Neural crest cell (in vitro differentiated cells): ENCODE measurements at regions not wholly inside any gene's neighbourhood (a gene's known extent, or its start where the extent isn't known, plus 50 kb on each side); places are given as distances from the start of the nearest gene placed in this dataset.

Experiments
- DNase-seq: peaks from one replicate; pipeline ENCODE4 v3.0.0; 2021; ENCODE audit warnings: low read depth, mixed read lengths, low spot score
- H3K27ac Mint-ChIP-seq: one replicate; pipeline ENCODE4 v1.8.0; 2021; ENCODE audit warnings: mild to moderate bottlenecking, mixed read lengths; ENCODE audit not compliant: unreplicated experiment
- H3K27me3 Mint-ChIP-seq: 2 replicates; pipeline ENCODE4 v1.8.0; 2021; ENCODE audit warnings: low read depth, mild to moderate bottlenecking, mixed read lengths
- H3K36me3 Mint-ChIP-seq: 2 replicates; pipeline ENCODE4 v1.8.0; 2021; ENCODE audit warnings: low read depth, mild to moderate bottlenecking, mixed read lengths
- H3K4me1 Mint-ChIP-seq: 2 replicates; pipeline ENCODE4 v1.8.0; 2021; ENCODE audit warnings: mixed read lengths
- H3K4me3 Mint-ChIP-seq: one replicate; pipeline ENCODE4 v1.8.0; 2021; ENCODE audit warnings: mild to moderate bottlenecking, mixed read lengths
- H3K9me3 Mint-ChIP-seq: 2 replicates; pipeline ENCODE4 v1.8.0; 2021; ENCODE audit warnings: mixed read lengths
- TF ChIP-seq, protein P1 (sequence below): fragments of 200-600 bp; sonication (generic); conservative IDR thresholded peaks from 2 replicates; pipeline ENCODE4 v1.5.0; 2021; ENCODE audit warnings: antibody characterized with exemption, mild to moderate bottlenecking

GRCh38 chr10:28242555-28243204 is 60.2 kb downstream of the MPP7 start:
- no peak overlapping the region for H3K4me3 Mint-ChIP-seq
- no peak for DNase-seq
- H3K27me3 Mint-ChIP-seq: no peaks in the 10 kb centered on the region
- no peaks in the 10 kb centered on the region for H3K36me3 Mint-ChIP-seq
- H3K4me1 Mint-ChIP-seq: peaks cover 8% of the 10 kb centered on the region
- no peaks in the 10 kb centered on the region for H3K9me3 Mint-ChIP-seq
- TF ChIP-seq, protein P1, sequence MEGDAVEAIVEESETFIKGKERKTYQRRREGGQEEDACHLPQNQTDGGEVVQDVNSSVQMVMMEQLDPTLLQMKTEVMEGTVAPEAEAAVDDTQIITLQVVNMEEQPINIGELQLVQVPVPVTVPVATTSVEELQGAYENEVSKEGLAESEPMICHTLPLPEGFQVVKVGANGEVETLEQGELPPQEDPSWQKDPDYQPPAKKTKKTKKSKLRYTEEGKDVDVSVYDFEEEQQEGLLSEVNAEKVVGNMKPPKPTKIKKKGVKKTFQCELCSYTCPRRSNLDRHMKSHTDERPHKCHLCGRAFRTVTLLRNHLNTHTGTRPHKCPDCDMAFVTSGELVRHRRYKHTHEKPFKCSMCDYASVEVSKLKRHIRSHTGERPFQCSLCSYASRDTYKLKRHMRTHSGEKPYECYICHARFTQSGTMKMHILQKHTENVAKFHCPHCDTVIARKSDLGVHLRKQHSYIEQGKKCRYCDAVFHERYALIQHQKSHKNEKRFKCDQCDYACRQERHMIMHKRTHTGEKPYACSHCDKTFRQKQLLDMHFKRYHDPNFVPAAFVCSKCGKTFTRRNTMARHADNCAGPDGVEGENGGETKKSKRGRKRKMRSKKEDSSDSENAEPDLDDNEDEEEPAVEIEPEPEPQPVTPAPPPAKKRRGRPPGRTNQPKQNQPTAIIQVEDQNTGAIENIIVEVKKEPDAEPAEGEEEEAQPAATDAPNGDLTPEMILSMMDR: no peak
- no peak overlapping the region for H3K27ac Mint-ChIP-seq

GRCh38 chr10:28241741-28242399 is 61.0 kb downstream of the MPP7 start:
- peaks cover 8% of the 10 kb centered on the region for H3K4me1 Mint-ChIP-seq
- DNase-seq: peak; percentile 56
- TF ChIP-seq, protein P1: peak; percentile 94
- no peaks in the 10 kb centered on the region for H3K36me3 Mint-ChIP-seq
- no peak overlapping the region for H3K4me3 Mint-ChIP-seq
- H3K9me3 Mint-ChIP-seq: no peaks in the 10 kb centered on the region
- H3K27ac Mint-ChIP-seq: no peak overlapping the region
- H3K27me3 Mint-ChIP-seq: no peaks in the 10 kb centered on the region

GRCh38 chr10:28240400-28240799 is 62.5 kb downstream of the MPP7 start:
- H3K4me1 Mint-ChIP-seq: peaks cover 8% of the 10 kb centered on the region
- TF ChIP-seq, protein P1: no peak
- no peaks in the 10 kb centered on the region for H3K9me3 Mint-ChIP-seq
- no peak overlapping the region for H3K4me3 Mint-ChIP-seq
- H3K36me3 Mint-ChIP-seq: no peaks in the 10 kb centered on the region
- DNase-seq: no peak
- H3K27me3 Mint-ChIP-seq: no peaks in the 10 kb centered on the region
- H3K27ac Mint-ChIP-seq: no peak overlapping the region

DNA sequence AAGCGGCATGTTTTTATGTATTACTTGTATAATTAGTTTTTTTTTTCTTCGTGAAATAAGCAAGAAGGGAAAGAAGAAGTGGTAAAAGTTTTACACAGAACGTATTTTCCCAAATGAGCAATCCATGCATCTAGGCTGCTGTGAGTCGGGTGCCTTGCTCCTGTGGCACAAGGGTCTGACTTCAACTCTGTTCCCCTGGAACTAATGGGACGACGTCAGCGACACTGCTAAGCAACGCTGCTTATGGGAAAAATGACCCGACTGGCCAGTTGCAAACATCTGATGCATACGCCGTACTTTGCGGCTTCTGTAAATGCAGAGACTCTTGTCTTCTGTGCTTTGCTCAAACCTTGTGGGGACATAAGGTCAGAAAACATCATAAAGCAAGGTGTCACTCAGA is 66.3 kb downstream of the MPP7 start:
- H3K9me3 Mint-ChIP-seq: no peaks in the 10 kb centered on the region
- H3K4me3 Mint-ChIP-seq: no peak overlapping the region
- no peaks in the 10 kb centered on the region for H3K36me3 Mint-ChIP-seq
- no peaks in the 10 kb centered on the region for H3K27me3 Mint-ChIP-seq
- no peaks in the 10 kb centered on the region for H3K4me1 Mint-ChIP-seq
- no peak for DNase-seq
- TF ChIP-seq, protein P1: no peak
- no peak overlapping the region for H3K27ac Mint-ChIP-seq

DNA sequence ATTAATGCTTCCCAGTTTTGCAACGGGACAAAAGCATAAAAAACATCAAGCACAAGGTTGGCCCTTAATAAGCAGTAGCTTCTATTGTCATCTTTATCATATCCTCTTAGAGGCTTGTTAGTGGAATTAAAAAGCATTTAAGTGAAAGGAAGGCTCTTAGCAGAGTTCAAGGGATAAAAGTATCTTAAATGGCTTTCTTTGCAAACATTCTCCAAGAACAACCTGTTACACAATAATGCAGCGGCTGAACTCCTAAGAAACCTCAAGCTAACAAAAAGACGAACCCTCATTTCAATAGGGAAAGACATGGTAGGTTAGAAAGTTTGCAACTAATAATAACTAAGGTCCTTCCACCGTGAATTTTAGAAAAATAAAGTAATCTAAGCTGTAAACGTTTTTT is 82.1 kb downstream of the MPP7 start:
- TF ChIP-seq, protein P1: no peak
- H3K36me3 Mint-ChIP-seq: no peaks in the 10 kb centered on the region
- no peaks in the 10 kb centered on the region for H3K9me3 Mint-ChIP-seq
- H3K27me3 Mint-ChIP-seq: no peaks in the 10 kb centered on the region
- DNase-seq: no peak
- H3K4me1 Mint-ChIP-seq: no peaks in the 10 kb centered on the region
- H3K27ac Mint-ChIP-seq: no peak overlapping the region
- no peak overlapping the region for H3K4me3 Mint-ChIP-seq
